Heart left ventricle (tissue), 16 donors: ENCODE measurements at regions not wholly inside any gene's neighbourhood (a gene's known extent, or its start where the extent isn't known, plus 50 kb on each side); places are given as distances from the start of the nearest gene placed in this dataset.

Source experiments
- ATAC-seq, 4 donors: fragments of 200-7000 bp; cut with Tn5 transposase; one replicate each; pipeline ENCODE4 v1.9.1; 2020 to 2022; ENCODE audit warnings: moderate library complexity in 4 of 4, mild to moderate bottlenecking in 3 of 4, moderate number of reproducible peaks in 1 of 4
- DNase-seq, 5 donors: peaks; one replicate each; pipeline ENCODE4 v3.0.0-alpha.2; 2020
- H3K27ac ChIP-seq, 12 donors: fragments of 200-600 bp; sonication (generic) in 4 of 12; one replicate each; pipeline versions ENCODE4 v1.5.0 to v1.8.0; 2016 to 2022; ENCODE audit warnings: mild to moderate bottlenecking in 2 of 12
- H3K27me3 ChIP-seq, 9 donors: fragments of 200-600 bp; sonication (generic) in 2 of 9; one replicate each; pipeline versions ENCODE4 v1.5.1 to v1.8.0; 2016 to 2022; ENCODE audit warnings: mild to moderate bottlenecking in 3 of 9
- H3K36me3 ChIP-seq, 9 donors: fragments of 200-600 bp; sonication (generic) in 2 of 9; one replicate each; pipeline versions ENCODE4 v1.5.0 to v1.8.0; 2018 to 2022; ENCODE audit warnings: mild to moderate bottlenecking in 2 of 9
- H3K4me1 ChIP-seq, 12 donors: fragments of 200-600 bp; sonication (generic) in 4 of 12; one replicate each; pipeline versions ENCODE4 v1.5.0 to v1.8.0; 2016 to 2022; ENCODE audit warnings: mild to moderate bottlenecking in 3 of 12
- H3K4me3 ChIP-seq, 12 donors: fragments of 200-600 bp; sonication (generic) in 4 of 12; one replicate each; pipeline versions ENCODE4 v1.5.0 to v1.8.0; 2017 to 2022; ENCODE audit warnings: mild to moderate bottlenecking in 9 of 12, moderate library complexity in 4 of 12
- H3K9me3 ChIP-seq, 12 donors: fragments of 200-600 bp; sonication (generic) in 4 of 12; one replicate each; pipeline versions ENCODE4 v1.5.0 to v1.8.0; 2016 to 2022; ENCODE audit warnings: mild to moderate bottlenecking in 1 of 12
- CTCF ChIP-seq, 12 donors: fragments of 200-600 bp; sonication (generic) in 4 of 12; IDR thresholded peaks; one replicate each; pipeline versions ENCODE4 v1.5.0 to v1.8.0; 2018 to 2022; ENCODE audit warnings: antibody characterized with exemption in 12 of 12, mild to moderate bottlenecking in 5 of 12
- POLR2A ChIP-seq, 2 donors: fragments of 450-650 bp; IDR thresholded peaks; one replicate each; pipeline ENCODE4 v1.6.1; 2017; ENCODE audit warnings: antibody characterized with exemption in 2 of 2, mild to moderate bottlenecking in 2 of 2, moderate library complexity in 2 of 2
- WGBS, 4 donors: extraction: QIAGEN DNeasy Blood & Tissue Kit in 2 of 4; methylation state at CpG; one replicate each; pipeline versions ENCODE4 v1.1.5 to v1.1.7; 2013 to 2018; 5-methylcytosine and 5-hydroxymethylcytosine counted together
- intact Hi-C, 10 donors: fragments of 100-400 bp; cut with DNase I; formaldehyde crosslinking; loops; one replicate each; pipeline versions ENCODE4 v1.11.1 to v1.14.2; 2022
- donor health status: ischemic (EF 13 %, LVEDD 7.1; RV severe dilation, severe dysfunction).
- donor health status: healthy with polysubstance abuse.
- donor health status: DM: no; HTN: yes; CAD: no.
- donor health status: DM: no; HTN: no; CAD: no.
- donor health status: ischemic (EF 25% LVEDD 6.9; RV normal size, moderate dysfunction).
- donor health status: ischemic (EF 25% LVEDD 5.7; RV mildly dilated, moderate dysfunction).
- donor health status: healthy.
- donor health status: DM: yes; HTN: yes; CAD: no.
- donor health status: ischemic (EF 35%, LVEDD 5.7; RV mildly dilated, moderate dysfunction).
- donor health status: nonischemic (EF 11% LVEDD 7.7; RV severe dilation, severe dysfunction).
- donor health status: DM: yes; HTN: yes; CAD: no.
- donor health status: PGD.
- donor health status: ischemic (EF 29% LVEDD 5.4; RV normal size, mild dysfunction).
- donor health status: nonischemic (EF 23%, LVEDD 6.1; RV moderate dilation, normal function).

GRCh38 chr18:14921547-14921946 is 173.6 kb downstream of the ANKRD30B start:
- no peaks in the 10 kb centered on the region for H3K4me1 ChIP-seq
- H3K9me3 ChIP-seq = no peaks in the 10 kb centered on the region
- H3K27ac ChIP-seq = no peak overlapping the region
- H3K4me3 ChIP-seq = no peak overlapping the region
- DNase-seq (no peak), ATAC-seq (no peak)
- H3K27me3 ChIP-seq = no peaks in the 10 kb centered on the region
- intact Hi-C loops = no loop called here
- no peaks in the 10 kb centered on the region for H3K36me3 ChIP-seq
- 77 to 90% (median 83%) methylated on average over 4 of the region's 4 CpGs for WGBS, 4 donors
- no peak for TF ChIP-seq CTCF (IDR thresholded peaks at IDR 0.05)
- no peak for TF ChIP-seq POLR2A (IDR thresholded peaks at IDR 0.05)

DNA sequence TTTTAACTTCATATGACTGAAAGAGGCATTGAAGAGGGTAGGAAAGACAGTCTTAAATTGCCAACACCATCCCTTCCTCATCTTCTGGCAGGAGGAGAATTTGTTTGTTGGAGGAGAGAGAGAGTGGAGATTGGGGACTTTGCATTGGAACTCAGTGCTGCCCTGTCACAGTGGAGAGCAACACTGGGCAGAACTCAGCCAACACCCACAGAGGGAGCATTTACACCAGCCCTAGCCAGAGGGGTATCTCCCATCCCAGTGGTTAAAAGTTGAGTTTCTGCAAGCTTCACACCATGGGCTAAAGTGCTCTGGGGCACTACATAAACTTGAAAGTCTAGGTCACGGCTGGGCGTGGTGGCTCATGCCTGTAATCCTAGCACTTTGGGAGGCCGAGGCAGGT is 174.1 kb downstream of the ANKRD30B start:
- no peaks in the 10 kb centered on the region for H3K4me1 ChIP-seq
- H3K27ac ChIP-seq = no peak overlapping the region
- DNase-seq (no peak), ATAC-seq (no peak)
- 67 to 96% (median 86%) methylated on average over 2 to 3 of the region's 3 CpGs for WGBS, 4 donors
- intact Hi-C loops = no loop called here
- TF ChIP-seq CTCF (IDR thresholded peaks at IDR 0.05) (no peak), POLR2A (IDR thresholded peaks at IDR 0.05) (no peak)
- no peaks in the 10 kb centered on the region for H3K36me3 ChIP-seq
- no peaks in the 10 kb centered on the region for H3K27me3 ChIP-seq
- no peak overlapping the region for H3K4me3 ChIP-seq
- H3K9me3 ChIP-seq = no peaks in the 10 kb centered on the region

GRCh38 chr18:14922965-14923565 is 175.1 kb downstream of the ANKRD30B start:
- ATAC-seq = no peak
- no peak for DNase-seq
- H3K4me3 ChIP-seq = no peak overlapping the region
- no peak for TF ChIP-seq POLR2A (IDR thresholded peaks at IDR 0.05)
- no peak for TF ChIP-seq CTCF (IDR thresholded peaks at IDR 0.05)
- H3K4me1 ChIP-seq = no peaks in the 10 kb centered on the region
- H3K9me3 ChIP-seq = no peaks in the 10 kb centered on the region
- intact Hi-C loops = no loop called here
- H3K27me3 ChIP-seq = no peaks in the 10 kb centered on the region
- WGBS, 4 donors = 49 to 62% (median 53%) methylated on average over 4 of the region's 4 CpGs
- no peak overlapping the region for H3K27ac ChIP-seq
- no peaks in the 10 kb centered on the region for H3K36me3 ChIP-seq

GRCh38 chr18:14924226-14924625 is 176.3 kb downstream of the ANKRD30B start:
- Histone ChIP-seq H3K4me3 (no peak overlapping the region), H3K27ac (no peak overlapping the region), H3K27me3 (no peaks in the 10 kb centered on the region), H3K4me1 (no peaks in the 10 kb centered on the region), H3K36me3 (no peaks in the 10 kb centered on the region), H3K9me3 (no peaks in the 10 kb centered on the region)
- DNase-seq (no peak), ATAC-seq (peak in 1 of 4 donors; percentile 11)
- WGBS, 4 donors = 69 to 82% (median 79%) methylated on average over 4 of the region's 4 CpGs
- TF ChIP-seq POLR2A (IDR thresholded peaks at IDR 0.05) (no peak), CTCF (IDR thresholded peaks at IDR 0.05) (no peak)
- intact Hi-C loops = no loop called here
